Activated gamma-delta T cell treated with Interleukin-2 at 50 U/mL for 16 hours (primary cell): ENCODE measurements at regions not wholly inside any gene's neighbourhood (a gene's known extent, or its start where the extent isn't known, plus 50 kb on each side); places are given as distances from the start of the nearest gene placed in this dataset.

Experiments used
- DNase-seq: peaks from one replicate; pipeline ENCODE4 v3.0.0-alpha.2; 2020

DNA sequence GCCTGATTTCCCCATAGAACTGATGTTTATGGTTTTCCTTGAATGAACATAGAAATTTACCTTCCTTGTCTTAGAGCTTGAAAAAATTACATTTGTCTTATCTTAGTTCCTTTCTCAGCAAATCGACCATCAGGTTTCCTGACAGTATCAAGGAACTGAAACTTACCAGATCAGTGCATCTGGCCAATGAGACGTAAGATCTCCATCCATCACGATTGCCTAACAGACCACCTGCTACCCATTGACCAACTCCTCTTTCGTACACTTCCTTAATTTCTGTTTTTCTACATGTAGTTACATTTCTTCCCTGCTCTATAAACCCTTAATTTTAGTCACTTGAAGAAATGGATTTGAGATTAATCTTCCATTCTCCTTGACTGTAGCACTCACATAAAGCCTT is 57.4 kb upstream of the TMPRSS15 start:
- DNase-seq: no peak

GRCh38 chr21:18461743-18462142 is 58.2 kb upstream of the TMPRSS15 start:
- no peak for DNase-seq

GRCh38 chr21:18467715-18468114 is 64.1 kb upstream of the TMPRSS15 start:
- no peak for DNase-seq

DNA sequence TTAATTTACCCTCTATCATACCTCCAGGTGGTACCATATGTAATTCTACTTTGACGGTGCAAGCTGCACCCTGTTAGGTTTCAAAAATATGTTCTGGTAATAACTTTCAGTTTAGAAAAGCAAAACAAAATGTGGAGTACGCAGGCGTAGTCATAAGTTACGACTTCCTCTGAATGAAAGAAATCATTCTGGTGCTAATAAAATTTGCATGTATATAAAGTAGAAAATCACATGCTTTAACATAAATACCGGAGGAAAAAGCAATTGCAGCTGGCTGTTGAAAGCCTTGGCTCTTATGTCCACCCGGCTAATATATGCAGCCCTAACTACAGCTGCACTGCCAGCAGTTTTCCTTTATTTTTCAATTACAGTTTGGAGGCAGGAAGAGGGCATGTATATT is 65.2 kb upstream of the TMPRSS15 start:
- DNase-seq: no peak

DNA sequence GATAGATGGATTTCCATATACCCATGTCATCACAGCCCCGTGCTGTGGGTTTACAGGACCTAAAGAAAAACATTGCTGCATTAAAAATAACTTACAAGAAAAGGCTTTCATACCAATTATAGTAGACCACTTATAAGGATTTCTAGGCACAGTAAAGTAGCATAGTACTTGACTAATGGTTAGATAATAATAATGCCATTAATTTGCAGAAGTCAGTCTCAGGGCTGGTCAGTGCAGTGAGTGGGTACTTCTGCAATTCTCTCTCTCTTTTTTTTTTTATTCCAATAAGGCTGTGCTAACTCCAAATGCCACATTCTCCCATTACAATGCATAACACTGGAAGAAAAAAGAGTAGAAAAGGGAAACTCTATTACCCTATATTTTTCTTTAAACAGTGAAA is 73.1 kb upstream of the TMPRSS15 start:
- no peak for DNase-seq

- DNase-seq: no peak
These were observed 73.5 kb upstream of the TMPRSS15 start for GRCh38 chr21:18477043-18477442.

DNA sequence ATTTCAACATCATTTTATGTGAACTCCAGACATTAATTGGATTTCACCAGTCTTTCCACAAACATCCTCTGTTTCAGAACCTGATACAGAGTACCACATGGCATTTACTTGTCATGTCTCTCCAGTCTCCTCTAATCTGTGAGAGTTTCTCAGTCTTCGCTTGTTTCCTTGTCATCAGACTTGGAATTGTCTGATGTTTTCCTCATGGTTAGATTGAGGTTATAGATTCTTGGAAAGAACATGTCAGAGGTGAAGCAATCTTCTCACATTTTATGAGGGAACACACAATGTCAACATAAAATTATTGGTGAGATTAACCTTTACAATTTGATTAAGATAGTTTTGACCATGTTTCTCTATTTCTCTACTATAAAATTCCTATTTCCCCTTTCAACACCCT is 74.9 kb upstream of the TMPRSS15 start:
- DNase-seq: no peak

GRCh38 chr21:18488252-18488651 is 84.7 kb upstream of the TMPRSS15 start:
- DNase-seq: no peak

DNA sequence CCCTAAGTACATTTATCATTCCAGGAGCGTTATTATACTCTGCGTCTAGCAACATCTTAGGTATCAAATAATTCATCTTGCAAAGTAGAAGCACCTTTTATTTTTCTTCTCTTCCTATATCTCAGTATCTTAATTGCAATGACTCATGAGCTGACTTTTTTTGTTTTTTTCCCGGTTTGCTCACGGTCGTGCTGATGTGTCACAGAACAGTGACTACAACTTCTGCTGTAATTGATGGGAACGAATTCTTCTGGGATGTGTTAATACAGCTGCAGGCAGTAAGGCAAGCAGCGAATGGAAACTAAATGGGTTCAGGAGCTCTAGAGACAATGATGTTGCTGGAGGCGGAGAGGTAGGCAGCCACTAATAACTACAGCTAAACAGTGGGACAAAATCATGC is 89.8 kb upstream of the TMPRSS15 start:
- no peak for DNase-seq

GRCh38 chr21:18495523-18495922 is 91.9 kb upstream of the TMPRSS15 start:
- no peak for DNase-seq

- no peak for DNase-seq
These were observed 94.8 kb upstream of the TMPRSS15 start for GRCh38 chr21:18498431-18498830.

GRCh38 chr21:18499761-18500376 is 96.3 kb upstream of the TMPRSS15 start:
- DNase-seq: peak; percentile 4

GRCh38 chr21:18518054-18518481 is 114.5 kb upstream of the TMPRSS15 start:
- no peak for DNase-seq

- no peak for DNase-seq
These were observed 117.6 kb upstream of the TMPRSS15 start for GRCh38 chr21:18521204-18521603.

DNA sequence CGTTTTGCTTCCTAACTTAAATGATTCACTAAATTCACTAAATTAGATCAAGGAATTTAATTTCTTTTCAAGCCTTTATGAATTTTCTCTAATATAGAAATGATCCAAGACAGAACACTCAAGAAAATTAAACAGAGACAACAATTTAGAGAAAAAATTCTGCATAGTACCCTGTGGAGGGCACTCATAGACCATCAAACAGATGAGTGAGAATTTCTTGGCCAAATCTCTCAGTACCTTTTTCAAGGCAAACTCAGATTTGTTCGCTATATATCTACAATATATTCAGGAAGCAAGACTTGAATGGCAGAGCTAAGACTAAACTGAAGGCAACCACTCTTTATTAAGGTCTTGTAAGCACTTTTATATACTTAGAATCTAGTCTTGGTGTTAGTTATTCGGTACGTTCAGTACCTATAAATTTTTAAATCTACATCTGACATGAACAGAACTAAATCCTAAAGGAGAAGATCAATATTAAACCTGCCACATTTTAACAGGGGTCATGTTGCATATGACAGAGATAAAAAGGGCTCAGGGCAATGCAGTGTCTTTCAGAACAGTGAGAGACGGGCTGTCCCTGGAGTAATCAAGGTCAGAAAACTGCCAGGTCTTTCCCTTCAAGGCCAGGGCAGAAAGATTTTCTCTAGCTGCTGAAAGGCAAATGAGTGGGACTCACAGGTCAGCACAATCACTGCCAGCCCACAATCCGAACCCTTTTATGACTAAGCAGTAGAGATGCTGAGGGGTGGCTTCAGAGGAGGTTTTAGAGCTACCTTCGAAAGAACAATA is 118.8 kb upstream of the TMPRSS15 start:
- no peak for DNase-seq

- no peak for DNase-seq
These were observed 120.7 kb upstream of the TMPRSS15 start for GRCh38 chr21:18524097-18524880.

DNA sequence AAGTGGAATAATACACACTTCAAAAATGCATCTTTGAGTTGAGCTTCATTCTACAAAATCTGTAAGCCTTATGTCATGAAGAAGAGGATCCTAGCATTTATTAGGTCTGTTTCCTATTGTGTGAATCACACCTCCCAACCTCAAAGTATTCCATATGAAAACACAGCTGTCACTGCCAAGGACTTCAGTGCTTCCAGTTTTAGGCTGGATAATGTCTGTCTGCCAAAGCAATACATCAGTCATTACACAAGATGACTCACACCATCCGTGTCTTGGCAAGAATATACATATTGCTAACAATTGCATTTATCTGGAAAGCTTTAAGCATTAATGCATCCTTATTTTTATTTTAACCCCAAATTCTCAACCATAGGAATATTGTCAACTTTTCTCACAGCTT is 125.7 kb upstream of the TMPRSS15 start:
- DNase-seq: no peak

DNA sequence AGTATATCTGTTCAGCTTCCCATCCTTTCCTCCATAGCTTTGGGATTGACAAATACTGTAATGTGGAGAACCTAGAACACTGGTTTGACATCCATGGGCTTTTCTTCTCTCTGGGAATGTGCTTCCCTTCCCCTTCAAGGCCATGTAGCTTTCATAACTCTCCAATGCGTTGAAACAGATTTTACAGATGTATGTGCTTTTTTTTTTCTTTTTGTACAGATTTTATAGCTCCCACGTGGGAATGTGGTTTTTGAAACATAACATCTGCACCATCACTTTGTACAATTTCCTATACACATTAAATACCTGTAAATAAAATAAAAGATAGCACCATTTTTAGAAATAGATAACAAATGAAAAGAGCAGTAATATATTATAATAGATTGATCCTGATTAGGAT is 138.5 kb upstream of the TMPRSS15 start:
- DNase-seq: no peak

GRCh38 chr21:18545908-18546307 is 142.3 kb upstream of the TMPRSS15 start:
- no peak for DNase-seq

DNA sequence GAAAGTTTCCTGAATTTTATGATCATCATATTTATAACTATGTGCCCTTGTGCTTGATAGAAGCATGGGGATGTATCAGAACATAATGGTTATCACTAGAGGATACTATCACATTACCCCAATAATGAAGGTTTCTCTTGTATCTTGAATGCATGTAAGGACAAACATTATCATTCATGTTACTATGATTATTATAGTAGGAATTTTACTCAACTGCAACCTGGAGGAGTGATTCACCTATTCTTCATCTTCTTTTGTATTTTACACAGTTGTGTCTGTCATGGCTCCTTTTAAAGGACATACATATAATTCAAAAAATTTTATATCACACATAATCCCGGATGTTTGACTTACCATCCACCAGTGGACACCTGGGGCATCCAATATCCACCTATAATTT is 143.8 kb upstream of the TMPRSS15 start:
- no peak for DNase-seq

DNA sequence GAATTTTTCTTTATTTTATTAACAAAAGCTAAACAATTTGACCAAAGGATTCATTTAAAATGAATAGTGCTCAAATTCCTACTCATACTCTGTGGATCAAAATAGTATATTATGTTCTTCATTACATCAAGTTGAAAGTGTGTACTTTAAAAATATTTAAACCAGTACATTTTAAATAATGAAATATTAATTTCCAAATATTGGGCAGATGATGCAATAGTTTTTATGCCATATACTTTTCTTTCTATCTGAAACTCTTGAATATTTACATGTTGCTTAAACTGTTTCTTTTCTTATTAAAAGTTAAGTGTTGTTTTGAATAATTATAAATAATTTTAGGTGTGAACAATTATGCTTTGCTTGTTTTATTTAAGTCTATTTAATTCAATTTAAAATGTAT is 144.7 kb upstream of the TMPRSS15 start:
- no peak for DNase-seq

DNA sequence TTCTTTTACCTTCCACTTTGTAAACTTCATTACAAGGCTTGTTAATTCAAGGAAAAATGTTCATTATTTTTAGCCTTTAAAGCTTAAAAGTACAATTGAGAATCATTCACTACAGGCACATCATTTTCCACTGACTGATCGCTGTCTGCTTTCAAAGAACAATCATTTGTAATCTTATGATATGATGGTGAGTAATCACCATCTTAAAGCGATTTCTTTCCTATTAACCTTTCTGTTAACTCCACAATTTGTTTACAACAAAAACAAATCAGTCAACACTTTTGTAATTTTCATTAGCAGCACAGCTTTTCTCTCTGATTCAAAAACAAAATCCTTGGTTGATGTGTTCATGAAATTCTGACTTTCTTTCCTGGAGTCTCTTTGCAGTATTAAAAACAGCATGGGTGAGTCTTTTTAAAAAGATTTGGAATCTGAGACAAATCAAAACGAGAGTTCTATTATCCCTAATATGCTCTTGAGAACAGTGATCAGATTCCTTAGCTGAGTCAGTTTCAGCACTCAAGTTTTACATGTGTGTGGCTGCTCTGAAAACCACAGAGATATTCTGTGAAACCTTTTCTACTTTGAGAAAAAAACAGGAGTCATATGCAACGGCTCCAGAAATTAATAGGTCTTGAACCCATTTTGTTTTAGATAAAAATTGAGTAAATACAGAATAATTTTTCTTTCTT is 145.8 kb upstream of the TMPRSS15 start:
- no peak for DNase-seq

- no peak for DNase-seq
These were observed 146.8 kb upstream of the TMPRSS15 start for GRCh38 chr21:18550361-18550760.
